H9 (cell line): ENCODE measurements at regions not wholly inside any gene's neighbourhood (a gene's known extent, or its start where the extent isn't known, plus 50 kb on each side); places are given as distances from the start of the nearest gene placed in this dataset.

Source experiments
- DNase-seq: peaks from one replicate; pipeline ENCODE4 v3.0.0-alpha.2; 2017
- H2AFZ ChIP-seq: one replicate; pipeline ENCODE4 v1.6.1; 2013; ENCODE audit warnings: mild to moderate bottlenecking, low read length, control low read depth, moderate library complexity
- H2AK5ac ChIP-seq: 2 replicates; pipeline ENCODE4 v1.6.1; 2013; ENCODE audit warnings: low read length, control low read depth, mixed read lengths; ENCODE audit not compliant: insufficient read length
- H2BK120ac ChIP-seq: one replicate; pipeline ENCODE4 v1.6.1; 2013; ENCODE audit warnings: low read depth, mild to moderate bottlenecking, low read length, control low read depth, inconsistent platforms; ENCODE audit not compliant: poor library complexity, severe bottlenecking
- H2BK12ac ChIP-seq: 2 replicates; pipeline ENCODE4 v1.6.1; 2013; ENCODE audit warnings: low read length, control low read depth, mixed read lengths, low read depth; ENCODE audit not compliant: insufficient read length
- H2BK15ac ChIP-seq: 2 replicates; pipeline ENCODE4 v1.6.1; 2013; ENCODE audit warnings: low read depth, low read length, control low read depth
- H2BK20ac ChIP-seq: one replicate; pipeline ENCODE4 v1.6.1; 2013; ENCODE audit warnings: low read depth, mild to moderate bottlenecking, low read length, control low read depth, inconsistent platforms; ENCODE audit not compliant: poor library complexity, severe bottlenecking
- H2BK5ac ChIP-seq: 2 replicates; pipeline ENCODE4 v1.6.1; 2013; ENCODE audit warnings: low read length, control low read depth, mixed read lengths; ENCODE audit not compliant: insufficient read length
- H3K14ac ChIP-seq: 2 replicates; pipeline ENCODE4 v1.6.1; 2013; ENCODE audit warnings: low read length, control low read depth; ENCODE audit not compliant: insufficient read depth
- H3K18ac ChIP-seq: 2 replicates; pipeline ENCODE4 v1.6.1; 2013; ENCODE audit warnings: low read depth, mild to moderate bottlenecking, mixed read lengths, low read length, control low read depth; ENCODE audit not compliant: insufficient read length
- H3K23ac ChIP-seq: 2 replicates; pipeline ENCODE4 v1.6.1; 2013; ENCODE audit warnings: low read length, control low read depth, mixed read lengths, low read depth; ENCODE audit not compliant: insufficient read length
- H3K23me2 ChIP-seq: 2 replicates; pipeline ENCODE4 v1.6.1; 2013; ENCODE audit warnings: low read depth, mild to moderate bottlenecking, mixed read lengths, low read length, control low read depth; ENCODE audit not compliant: insufficient read length, poor library complexity, severe bottlenecking
- H3K27ac ChIP-seq: 2 replicates; pipeline ENCODE4 v1.5.1; 2013; ENCODE audit warnings: low read length, control low read depth, mixed read lengths, low read depth; ENCODE audit not compliant: insufficient read length
- H3K27me3 ChIP-seq: 2 replicates; pipeline ENCODE4 v1.6.1; 2013; ENCODE audit warnings: low read length, control low read depth, inconsistent platforms; ENCODE audit not compliant: insufficient read depth
- H3K4ac ChIP-seq: 2 replicates; pipeline ENCODE4 v1.6.1; 2013; ENCODE audit warnings: low read depth, mild to moderate bottlenecking, control low read depth, inconsistent platforms, low read length, moderate library complexity
- H3K4me1 ChIP-seq: 2 replicates; pipeline ENCODE4 v1.6.1; 2013; ENCODE audit warnings: low read length, control low read depth, inconsistent platforms; ENCODE audit not compliant: insufficient read depth
- H3K4me2 ChIP-seq: 2 replicates; pipeline ENCODE4 v1.6.1; 2013; ENCODE audit warnings: low read length, control low read depth, mixed read lengths; ENCODE audit not compliant: insufficient read length, insufficient read depth
- H3K56ac ChIP-seq: 2 replicates; pipeline ENCODE4 v1.6.1; 2013; ENCODE audit warnings: low read depth, mild to moderate bottlenecking, mixed read lengths, low read length, control low read depth; ENCODE audit not compliant: insufficient read length
- H3K79me1 ChIP-seq: 2 replicates; pipeline ENCODE4 v1.6.1; 2013; ENCODE audit warnings: low read depth, mild to moderate bottlenecking, moderate library complexity, low read length, control low read depth, inconsistent platforms; ENCODE audit not compliant: insufficient read depth, poor library complexity, severe bottlenecking
- H3K79me2 ChIP-seq: 2 replicates; pipeline ENCODE4 v1.6.1; 2013; ENCODE audit warnings: low read length, control low read depth, inconsistent platforms; ENCODE audit not compliant: insufficient read depth
- H3K9ac ChIP-seq: 2 replicates; pipeline ENCODE4 v1.6.1; 2013; ENCODE audit warnings: low read length, control low read depth, mixed read lengths; ENCODE audit not compliant: insufficient read length; ENCODE audit errors: extremely low read depth
- H3K9me3 ChIP-seq: one replicate; pipeline ENCODE4 v1.6.1; 2013; ENCODE audit warnings: low read depth, low read length, inconsistent platforms; ENCODE audit not compliant: control insufficient read depth
- H3T11ph ChIP-seq: one replicate; pipeline ENCODE4 v1.6.1; 2013; ENCODE audit warnings: mild to moderate bottlenecking, low read length, control low read depth, inconsistent platforms
- H4K20me1 ChIP-seq: one replicate; pipeline ENCODE4 v1.6.1; 2013; ENCODE audit not compliant: control insufficient read depth, insufficient read length, insufficient read depth
- H4K5ac ChIP-seq: 2 replicates; pipeline ENCODE4 v1.6.1; 2013; ENCODE audit warnings: low read depth, mild to moderate bottlenecking, mixed read lengths, low read length, control low read depth; ENCODE audit not compliant: insufficient read length
- H4K8ac ChIP-seq: replicated peaks from 2 replicates; pipeline ENCODE4 v1.6.1; 2013; ENCODE audit warnings: low read length, control low read depth, mixed read lengths, low read depth; ENCODE audit not compliant: insufficient read length
- H4K91ac ChIP-seq: 2 replicates; pipeline ENCODE4 v1.6.1; 2013; ENCODE audit warnings: low read depth, mild to moderate bottlenecking, moderate library complexity, mixed read lengths, low read length, control low read depth; ENCODE audit not compliant: insufficient read length
- H3K27ac Mint-ChIP-seq, 3 experiments: 2 replicates in 2 of 3; 3 replicates in 1 of 3; pipeline ENCODE4 v1.8.0; 2020 to 2021; ENCODE audit warnings: mixed read lengths in 3 of 3, mild to moderate bottlenecking in 1 of 3, moderate library complexity in 1 of 3
- H3K27me3 Mint-ChIP-seq: 2 replicates; pipeline ENCODE4 v1.8.0; 2021; ENCODE audit warnings: low read depth, mild to moderate bottlenecking, moderate library complexity, mixed read lengths
- H3K36me3 Mint-ChIP-seq, 3 experiments: 2 replicates in 2 of 3; 3 replicates in 1 of 3; pipeline ENCODE4 v1.8.0; 2020 to 2021; ENCODE audit warnings: low read depth in 3 of 3, mixed read lengths in 3 of 3; ENCODE audit not compliant: insufficient read depth in 1 of 3
- H3K4me1 Mint-ChIP-seq, 2 experiments: 2 replicates each; pipeline ENCODE4 v1.8.0; 2020; ENCODE audit warnings: mixed read lengths in 2 of 2
- H3K4me3 Mint-ChIP-seq, 2 experiments: 2 replicates in 1 of 2; 3 replicates in 1 of 2; pipeline ENCODE4 v1.8.0; 2020 to 2021; ENCODE audit warnings: mild to moderate bottlenecking in 2 of 2, mixed read lengths in 2 of 2, moderate library complexity in 1 of 2
- H3K9me3 Mint-ChIP-seq, 2 experiments: 2 replicates in 1 of 2; 3 replicates in 1 of 2; pipeline ENCODE4 v1.8.0; 2020; ENCODE audit warnings: mild to moderate bottlenecking in 2 of 2, mixed read lengths in 2 of 2, moderate library complexity in 1 of 2
- WGBS: extraction: QIAGEN DNeasy Blood & Tissue Kit; methylation state at CpG from one replicate; pipeline ENCODE4 v1.1.7; 2013; ENCODE audit warnings: missing lambda C conversion rate, low lambda C conversion rate, mixed read lengths; ENCODE audit not compliant: insufficient read length; ENCODE audit errors: extremely low coverage; 5-methylcytosine and 5-hydroxymethylcytosine counted together
- TF ChIP-seq, protein P1 (sequence below): fragments of 200-600 bp; sonication (generic); conservative IDR thresholded peaks from 3 replicates; pipeline ENCODE4 v1.8.0; 2021; ENCODE audit warnings: antibody characterized with exemption, mild to moderate bottlenecking

DNA sequence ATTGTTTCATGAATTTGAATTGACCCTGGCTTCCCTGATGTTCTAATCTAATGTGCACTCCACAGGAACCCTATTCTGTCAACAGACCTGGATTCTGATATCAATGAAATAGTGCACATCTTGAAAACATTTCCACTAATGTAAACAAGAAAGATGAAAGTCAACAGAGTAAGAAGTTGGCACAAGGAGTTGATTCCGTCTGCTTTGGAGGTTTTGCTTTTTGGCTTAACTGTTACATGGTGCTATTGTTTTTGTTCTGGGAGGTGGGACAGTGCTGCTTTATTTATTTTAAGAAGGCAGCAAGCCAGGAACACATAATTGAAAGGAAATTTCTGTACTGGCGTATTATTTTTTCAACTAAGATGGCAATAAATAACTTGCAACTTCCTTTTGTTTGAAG, 73.3 kb downstream of the LEPR start:
- no CpG with 5 or more reads among the region's 2 CpGs for WGBS
- no peak overlapping the region for H2AFZ ChIP-seq
- H3K4me2 ChIP-seq, result no peak overlapping the region

More for the DNA sequence above, 73.3 kb downstream of the LEPR start:
- Histone ChIP-seq H3K18ac (no peak overlapping the region), H2BK120ac (no peak overlapping the region), H4K8ac (no peak overlapping the region), H3K4me1 (no peaks in the 10 kb centered on the region), H2BK12ac (no peak overlapping the region), H3T11ph (no peak overlapping the region), H3K79me2 (no peaks in the 10 kb centered on the region), H4K20me1 (no peaks in the 10 kb centered on the region), H4K91ac (no peak overlapping the region), H3K4ac (no peak overlapping the region), H3K79me1 (no peaks in the 10 kb centered on the region), H2BK5ac (no peak overlapping the region), H2BK20ac (no peak overlapping the region), H3K9me3 (no peaks in the 10 kb centered on the region), H3K14ac (no peak overlapping the region), H2BK15ac (no peak overlapping the region), H3K9ac (no peak overlapping the region), H3K56ac (no peak overlapping the region), H3K27ac (no peak overlapping the region), H3K27me3 (no peaks in the 10 kb centered on the region), H3K23ac (no peak overlapping the region), H4K5ac (no peak overlapping the region), H2AK5ac (no peak overlapping the region), H3K23me2 (no peaks in the 10 kb centered on the region)
- Mint-ChIP-seq H3K27me3 (no peaks in the 10 kb centered on the region), H3K9me3 (no peaks in the 10 kb centered on the region), H3K36me3 (no peaks in the 10 kb centered on the region), H3K27ac (no peak overlapping the region), H3K4me1 (no peaks in the 10 kb centered on the region), H3K4me3 (no peak overlapping the region)
- TF ChIP-seq, protein P1, sequence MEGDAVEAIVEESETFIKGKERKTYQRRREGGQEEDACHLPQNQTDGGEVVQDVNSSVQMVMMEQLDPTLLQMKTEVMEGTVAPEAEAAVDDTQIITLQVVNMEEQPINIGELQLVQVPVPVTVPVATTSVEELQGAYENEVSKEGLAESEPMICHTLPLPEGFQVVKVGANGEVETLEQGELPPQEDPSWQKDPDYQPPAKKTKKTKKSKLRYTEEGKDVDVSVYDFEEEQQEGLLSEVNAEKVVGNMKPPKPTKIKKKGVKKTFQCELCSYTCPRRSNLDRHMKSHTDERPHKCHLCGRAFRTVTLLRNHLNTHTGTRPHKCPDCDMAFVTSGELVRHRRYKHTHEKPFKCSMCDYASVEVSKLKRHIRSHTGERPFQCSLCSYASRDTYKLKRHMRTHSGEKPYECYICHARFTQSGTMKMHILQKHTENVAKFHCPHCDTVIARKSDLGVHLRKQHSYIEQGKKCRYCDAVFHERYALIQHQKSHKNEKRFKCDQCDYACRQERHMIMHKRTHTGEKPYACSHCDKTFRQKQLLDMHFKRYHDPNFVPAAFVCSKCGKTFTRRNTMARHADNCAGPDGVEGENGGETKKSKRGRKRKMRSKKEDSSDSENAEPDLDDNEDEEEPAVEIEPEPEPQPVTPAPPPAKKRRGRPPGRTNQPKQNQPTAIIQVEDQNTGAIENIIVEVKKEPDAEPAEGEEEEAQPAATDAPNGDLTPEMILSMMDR, result no peak
- DNase-seq, result no peak
